ENCODE measurements at regions not wholly inside any gene's neighbourhood (a gene's known extent, or its start where the extent isn't known, plus 50 kb on each side); places are given as distances from the start of the nearest gene placed in this dataset.

- no peaks in the 10 kb centered on the region for H3K9me3 Mint-ChIP-seq
- peaks cover 2% of the 10 kb centered on the region for H3K36me3 Mint-ChIP-seq (ENCODE audit: insufficient read depth)
- H3K4me1 Mint-ChIP-seq (ENCODE audit: low read depth in 2 of 2) = peaks cover 9 to 11% of the 10 kb centered on the region in 2 donors
- ATAC-seq (replicated peaks) (peak; percentile 69), DNase-seq (no peak)
- H3K27ac Mint-ChIP-seq = peak overlapping the region; percentile 15 to 30
- H3K4me3 Mint-ChIP-seq = no peak overlapping the region
- H3K27me3 Mint-ChIP-seq = peaks cover 2% of the 10 kb centered on the region in 2 donors
Observed at GRCh38 chr11:45025716-45026492, 75.2 kb upstream of the TP53I11 start.

- Mint-ChIP-seq H3K9me3 (no peaks in the 10 kb centered on the region), H3K27ac (no peak overlapping the region), H3K36me3 (ENCODE audit: insufficient read depth) (peaks cover 2% of the 10 kb centered on the region), H3K4me1 (ENCODE audit: low read depth in 2 of 2) (peaks cover 9 to 11% of the 10 kb centered on the region in 2 donors), H3K27me3 (no peaks in the 10 kb centered on the region), H3K4me3 (no peak overlapping the region)
- no peak for DNase-seq
- no peak for ATAC-seq (replicated peaks)
Observed at GRCh38 chr11:45026835-45027234, 76.2 kb upstream of the TP53I11 start.

- Mint-ChIP-seq H3K27ac (peak overlapping the region in 1 of 2 donors; percentile 2), H3K9me3 (no peaks in the 10 kb centered on the region), H3K36me3 (ENCODE audit: insufficient read depth) (peaks cover 2% of the 10 kb centered on the region), H3K4me3 (no peak overlapping the region), H3K4me1 (ENCODE audit: low read depth in 2 of 2) (peaks cover 10 to 11% of the 10 kb centered on the region in 2 donors), H3K27me3 (no peaks in the 10 kb centered on the region)
- DNase-seq (no peak), ATAC-seq (replicated peaks) (no peak)
Observed at GRCh38 chr11:45027312-45027711, 76.6 kb upstream of the TP53I11 start.

- H3K27me3 Mint-ChIP-seq = no peaks in the 10 kb centered on the region
- H3K4me1 Mint-ChIP-seq (ENCODE audit: low read depth in 2 of 2) = peaks cover 13 to 14% of the 10 kb centered on the region in 2 donors
- peak; percentile 22 for ATAC-seq (replicated peaks)
- no peak for DNase-seq
- H3K4me3 Mint-ChIP-seq = no peak overlapping the region
- peaks cover 2% of the 10 kb centered on the region for H3K36me3 Mint-ChIP-seq (ENCODE audit: insufficient read depth)
- no peaks in the 10 kb centered on the region for H3K9me3 Mint-ChIP-seq
- H3K27ac Mint-ChIP-seq = no peak overlapping the region
Observed at GRCh38 chr11:45028911-45029682, 78.4 kb upstream of the TP53I11 start.

- ATAC-seq (replicated peaks) (no peak), DNase-seq (no peak)
- Mint-ChIP-seq H3K4me1 (ENCODE audit: low read depth in 2 of 2) (peaks cover 8 to 10% of the 10 kb centered on the region in 2 donors), H3K9me3 (no peaks in the 10 kb centered on the region), H3K27me3 (no peaks in the 10 kb centered on the region), H3K36me3 (ENCODE audit: insufficient read depth) (no peaks in the 10 kb centered on the region), H3K4me3 (no peak overlapping the region), H3K27ac (no peak overlapping the region)
Observed at GRCh38 chr11:45030778-45031177, 80.1 kb upstream of the TP53I11 start.

- H3K27ac Mint-ChIP-seq = no peak overlapping the region
- H3K4me3 Mint-ChIP-seq = no peak overlapping the region
- peaks cover 3 to 5% of the 10 kb centered on the region in 2 donors for H3K4me1 Mint-ChIP-seq (ENCODE audit: low read depth in 2 of 2)
- H3K36me3 Mint-ChIP-seq (ENCODE audit: insufficient read depth) = no peaks in the 10 kb centered on the region
- DNase-seq (no peak), ATAC-seq (replicated peaks) (peak; percentile 36)
- no peaks in the 10 kb centered on the region for H3K27me3 Mint-ChIP-seq
- no peaks in the 10 kb centered on the region for H3K9me3 Mint-ChIP-seq
Observed at GRCh38 chr11:45031912-45032519, 81.3 kb upstream of the TP53I11 start.

- DNase-seq (no peak), ATAC-seq (replicated peaks) (no peak)
- no peaks in the 10 kb centered on the region for H3K36me3 Mint-ChIP-seq (ENCODE audit: insufficient read depth)
- peaks cover 3 to 9% of the 10 kb centered on the region in 2 donors for H3K4me1 Mint-ChIP-seq (ENCODE audit: low read depth in 2 of 2)
- H3K9me3 Mint-ChIP-seq = peaks cover 4 to 11% of the 10 kb centered on the region in 2 donors
- H3K27me3 Mint-ChIP-seq = no peaks in the 10 kb centered on the region
- no peak overlapping the region for H3K4me3 Mint-ChIP-seq
- H3K27ac Mint-ChIP-seq = no peak overlapping the region
Observed at GRCh38 chr11:45035413-45035812, 84.7 kb upstream of the TP53I11 start.

- Mint-ChIP-seq H3K9me3 (peaks cover 4 to 11% of the 10 kb centered on the region in 2 donors), H3K4me3 (no peak overlapping the region), H3K27ac (no peak overlapping the region), H3K4me1 (ENCODE audit: low read depth in 2 of 2) (peaks cover 3 to 9% of the 10 kb centered on the region in 2 donors), H3K27me3 (no peaks in the 10 kb centered on the region), H3K36me3 (ENCODE audit: insufficient read depth) (no peaks in the 10 kb centered on the region)
- DNase-seq = no peak
- no peak for ATAC-seq (replicated peaks)
Observed at GRCh38 chr11:45036010-45036409, 85.3 kb upstream of the TP53I11 start.

- H3K36me3 Mint-ChIP-seq (ENCODE audit: insufficient read depth) = no peaks in the 10 kb centered on the region
- H3K27me3 Mint-ChIP-seq = no peaks in the 10 kb centered on the region
- no peak overlapping the region for H3K4me3 Mint-ChIP-seq
Observed at GRCh38 chr11:45036733-45037132, 86.0 kb upstream of the TP53I11 start.

GRCh38 chr11:45037434-45038005, 86.8 kb upstream of the TP53I11 start:
- H3K36me3 Mint-ChIP-seq (ENCODE audit: insufficient read depth) = no peaks in the 10 kb centered on the region
- no peak overlapping the region for H3K27ac Mint-ChIP-seq
- H3K27me3 Mint-ChIP-seq = no peaks in the 10 kb centered on the region
- H3K4me1 Mint-ChIP-seq (ENCODE audit: low read depth in 2 of 2) = peaks cover 5 to 6% of the 10 kb centered on the region in 2 donors
- ATAC-seq (replicated peaks) (no peak), DNase-seq (no peak)
- peaks cover 4 to 11% of the 10 kb centered on the region in 2 donors for H3K9me3 Mint-ChIP-seq
- no peak overlapping the region for H3K4me3 Mint-ChIP-seq

More at GRCh38 chr11:45036733-45037132, 86.0 kb upstream of the TP53I11 start:
- DNase-seq (no peak), ATAC-seq (replicated peaks) (no peak)
- H3K4me1 Mint-ChIP-seq (ENCODE audit: low read depth in 2 of 2) = peaks cover 3 to 9% of the 10 kb centered on the region in 2 donors
- peaks cover 4 to 11% of the 10 kb centered on the region in 2 donors for H3K9me3 Mint-ChIP-seq
- peak overlapping the region in 1 of 2 donors; percentile 6 for H3K27ac Mint-ChIP-seq

- H3K27ac Mint-ChIP-seq = no peak overlapping the region
- H3K36me3 Mint-ChIP-seq (ENCODE audit: insufficient read depth) = no peaks in the 10 kb centered on the region
- no peak overlapping the region for H3K4me3 Mint-ChIP-seq
- peaks cover 4% of the 10 kb centered on the region in 2 donors for H3K4me1 Mint-ChIP-seq (ENCODE audit: low read depth in 2 of 2)
- DNase-seq = no peak
- peaks cover 4 to 11% of the 10 kb centered on the region in 2 donors for H3K9me3 Mint-ChIP-seq
- no peak for ATAC-seq (replicated peaks)
- no peaks in the 10 kb centered on the region for H3K27me3 Mint-ChIP-seq
Observed at GRCh38 chr11:45038923-45039322, 88.2 kb upstream of the TP53I11 start.

- H3K27ac Mint-ChIP-seq = peak overlapping the region in 1 of 2 donors; percentile 49
- DNase-seq = no peak
- no peak overlapping the region for H3K4me3 Mint-ChIP-seq
- peaks cover 13 to 16% of the 10 kb centered on the region in 2 donors for H3K4me1 Mint-ChIP-seq (ENCODE audit: low read depth in 2 of 2)
- H3K36me3 Mint-ChIP-seq (ENCODE audit: insufficient read depth) = no peaks in the 10 kb centered on the region
- peaks cover 4 to 11% of the 10 kb centered on the region in 2 donors for H3K9me3 Mint-ChIP-seq
- no peaks in the 10 kb centered on the region for H3K27me3 Mint-ChIP-seq
- ATAC-seq (replicated peaks) = no peak
Observed at GRCh38 chr11:45041596-45041995, 90.9 kb upstream of the TP53I11 start.

- Mint-ChIP-seq H3K4me1 (ENCODE audit: low read depth in 2 of 2) (peaks cover 16% of the 10 kb centered on the region in 2 donors), H3K27ac (peak overlapping the region; percentile 5 to 49), H3K36me3 (ENCODE audit: insufficient read depth) (no peaks in the 10 kb centered on the region), H3K27me3 (no peaks in the 10 kb centered on the region), H3K9me3 (peaks cover 4 to 11% of the 10 kb centered on the region in 2 donors), H3K4me3 (no peak overlapping the region)
- ATAC-seq (replicated peaks) (no peak), DNase-seq (no peak)
Observed at GRCh38 chr11:45042560-45042959, 91.9 kb upstream of the TP53I11 start.
